HCT116 (cell line): ENCODE measurements at regions not wholly inside any gene's neighbourhood (a gene's known extent, or its start where the extent isn't known, plus 50 kb on each side); places are given as distances from the start of the nearest gene placed in this dataset.

Experiments used
- ATAC-seq: fragments of 200-7000 bp; cut with Tn5 transposase; 2 replicates; pipeline ENCODE4 v1.9.1; 2020; ENCODE audit warnings: mild to moderate bottlenecking, moderate library complexity
- BruUV-seq: library from RNA; stranded (reverse); fragments of 400-500 nt; replicated peaks from 2 replicates; lab custom pipeline; 2021; lab: Mats Ljungman, UMichigan
- CTCF ChIA-PET: fragments of 300-600 bp; sonication (Branson Sonifier 250); formaldehyde crosslinking; loops from one replicate; lab custom pipeline; 2021; ENCODE audit warnings: antibody characterized with exemption; lab: Charles Lee
- POLR2A ChIA-PET: fragments of 300-600, 350-600 bp; sonication (Branson Sonifier 250); formaldehyde crosslinking; loops from one replicate; lab custom pipeline; 2021; ENCODE audit warnings: antibody characterized with exemption; lab: Charles Lee
- RAD21 ChIA-PET, 2 experiments: fragments of 300-600 bp; sonication (Branson Sonifier 250); formaldehyde crosslinking; loops; one replicate each; lab custom pipeline; 2023; ENCODE audit warnings: low total read pairs in 2 of 2; ENCODE audit not compliant: uncharacterized antibody in 2 of 2, unreplicated experiment in 2 of 2, low non-redundant PET in 1 of 2; lab: Charles Lee
- DNase-seq: peaks from one replicate; pipeline ENCODE4 v3.0.0-alpha.2; 2010; ENCODE audit warnings: low read depth, low spot score
- H2AFZ ChIP-seq: fragments of 200-600 bp; shearing (Covaris generic), sonication (generic); 2 replicates; pipeline ENCODE4 v1.6.1; 2017; ENCODE audit warnings: low read depth, mixed run types, mixed read lengths, antibody characterized with exemption, low read length; ENCODE audit not compliant: poor library complexity, severe bottlenecking
- H3K27ac ChIP-seq: 2 replicates; pipeline ENCODE4 v1.5.1; 2012; ENCODE audit warnings: low read depth, low read length
- H3K27me3 ChIP-seq: fragments of 200-600 bp; sonication (generic); 2 replicates; pipeline ENCODE4 v1.6.1; 2016; ENCODE audit warnings: mixed run types, low read length, mixed read lengths; ENCODE audit not compliant: insufficient read depth
- H3K36me3 ChIP-seq, 2 experiments: fragments of 200-500 bp in 1 of 2; fragments of 200-600 bp in 1 of 2; sonication (Bioruptor generic) in 1 of 2; sonication (generic) in 1 of 2; 2 replicates each; pipeline versions ENCODE4 v1.5.1 to v1.6.1; 2014 to 2016; ENCODE audit warnings: low read length in 2 of 2, inconsistent platforms in 1 of 2, mixed read lengths in 1 of 2, mixed run types in 1 of 2; ENCODE audit not compliant: insufficient read depth in 2 of 2, control insufficient read depth in 1 of 2
- H3K4me1 ChIP-seq, 2 experiments: fragments of 200-600 bp in 1 of 2; sonication (generic) in 1 of 2; 2 replicates each; pipeline versions ENCODE4 v1.5.1 to v1.6.1; 2012 to 2017; ENCODE audit warnings: low read length in 2 of 2, inconsistent platforms in 1 of 2, mild to moderate bottlenecking in 1 of 2, mixed read lengths in 1 of 2, mixed run types in 1 of 2, moderate library complexity in 1 of 2; ENCODE audit not compliant: insufficient read depth in 2 of 2, control insufficient read depth in 1 of 2
- H3K4me2 ChIP-seq: fragments of 200-600 bp; sonication (generic); 2 replicates; pipeline ENCODE4 v1.6.1; 2017; ENCODE audit warnings: mixed run types, low read length, mixed read lengths
- H3K4me3 ChIP-seq, 2 experiments: fragments of 200-600 bp in 1 of 2; sonication (generic) in 1 of 2; replicated peaks in 1 of 2; 2 replicates each; pipeline ENCODE4 v1.5.1; 2011 to 2016; ENCODE audit warnings: low read length in 2 of 2, control low read depth in 1 of 2, low read depth in 1 of 2, mild to moderate bottlenecking in 1 of 2, mixed read lengths in 1 of 2, mixed run types in 1 of 2
- H3K79me2 ChIP-seq: fragments of 200-600 bp; sonication (generic); 2 replicates; pipeline ENCODE4 v1.6.1; 2017; ENCODE audit warnings: mild to moderate bottlenecking, mixed run types, low read length, moderate library complexity, mixed read lengths; ENCODE audit not compliant: insufficient read depth
- H3K9ac ChIP-seq: fragments of 200-600 bp; sonication (generic); 2 replicates; pipeline ENCODE4 v1.6.1; 2016; ENCODE audit warnings: low read length, mixed read lengths
- H3K9me2 ChIP-seq: fragments of 200-600 bp; sonication (generic), shearing (Covaris generic); 2 replicates; pipeline ENCODE4 v1.6.1; 2017; ENCODE audit warnings: mixed run types, mild to moderate bottlenecking, moderate library complexity; ENCODE audit not compliant: insufficient read depth
- H3K9me3 ChIP-seq, 2 experiments: fragments of 200-500 bp in 1 of 2; fragments of 200-600 bp in 1 of 2; sonication (Bioruptor generic) in 1 of 2; sonication (generic) in 1 of 2; 2 replicates each; pipeline ENCODE4 v1.6.1; 2014 to 2017; ENCODE audit warnings: low read length in 2 of 2, mixed read lengths in 2 of 2, inconsistent platforms in 1 of 2, low read depth in 1 of 2, mild to moderate bottlenecking in 1 of 2, mixed run types in 1 of 2, moderate library complexity in 1 of 2; ENCODE audit not compliant: control insufficient read depth in 1 of 2, insufficient read depth in 1 of 2
- H4K20me1 ChIP-seq: fragments of 200-600 bp; sonication (generic), shearing (Covaris generic); 2 replicates; pipeline ENCODE4 v1.6.1; 2017; ENCODE audit warnings: mixed run types, mild to moderate bottlenecking, moderate library complexity; ENCODE audit not compliant: insufficient read depth
- CBX3 ChIP-seq: IDR thresholded peaks from 2 replicates; pipeline ENCODE4 v1.6.1; 2012; ENCODE audit warnings: low read depth
- CEBPB ChIP-seq: IDR thresholded peaks from 2 replicates; pipeline ENCODE4 v1.6.1; 2012; ENCODE audit warnings: low read depth
- EZH2phosphoT487 ChIP-seq: fragments of 200-600 bp; IDR thresholded peaks from 2 replicates; pipeline ENCODE4 v1.6.1; 2018; ENCODE audit warnings: antibody characterized with exemption, borderline replicate concordance
- FOSL1 ChIP-seq: IDR thresholded peaks from 2 replicates; pipeline ENCODE4 v1.6.1; 2012; ENCODE audit warnings: low read depth
- JUND ChIP-seq: IDR thresholded peaks from 2 replicates; pipeline ENCODE4 v1.6.1; 2012
- POLR2A ChIP-seq: IDR thresholded peaks from 2 replicates; pipeline ENCODE4 v1.7.0; 2011; ENCODE audit warnings: borderline replicate concordance; ENCODE audit not compliant: insufficient read depth, insufficient read length; ENCODE audit errors: extremely low read depth
- POLR2AphosphoS5 ChIP-seq: IDR thresholded peaks from 2 replicates; pipeline ENCODE4 v1.6.1; 2011; ENCODE audit warnings: mild to moderate bottlenecking, low read depth, low read length, moderate library complexity
- REST ChIP-seq: IDR thresholded peaks from 2 replicates; pipeline ENCODE4 v1.6.1; 2012; ENCODE audit warnings: low read depth
- SIN3A ChIP-seq: IDR thresholded peaks from 2 replicates; pipeline ENCODE4 v1.6.1; 2012; ENCODE audit warnings: low read depth
- SP1 ChIP-seq: IDR thresholded peaks from 2 replicates; pipeline ENCODE4 v1.6.1; 2012; ENCODE audit warnings: low read depth
- SRF ChIP-seq: IDR thresholded peaks from 2 replicates; pipeline ENCODE4 v1.6.1; 2012; ENCODE audit warnings: low read depth
- ZFX ChIP-seq: fragments of 450-650 bp; IDR thresholded peaks from 2 replicates; pipeline ENCODE4 v1.6.1; 2017
- ZNF274 ChIP-seq: fragments of 200-500 bp; sonication (Bioruptor generic); IDR thresholded peaks from 2 replicates; pipeline ENCODE4 v1.6.1; 2014; ENCODE audit warnings: mild to moderate bottlenecking, low read depth, low read length, inconsistent platforms
- intact Hi-C: fragments of 100-400 bp; cut with micrococcal nuclease; formaldehyde crosslinking; loops from 2 replicates; pipeline ENCODE4 v1.10.0; 2022

GRCh38 chr2:106012001-106012590, 182.0 kb downstream of the UXS1 start:
- Histone ChIP-seq H3K27ac (no peak overlapping the region), H3K4me3 (no peak overlapping the region), H3K27me3 (no peaks in the 10 kb centered on the region), H3K4me1 (no peaks in the 10 kb centered on the region), H3K36me3 (no peaks in the 10 kb centered on the region), H2AFZ (no peak overlapping the region)
- BruUV-seq: no TSS peak
- DNase-seq: no peak
- no peak for TF ChIP-seq SRF
- no peak for TF ChIP-seq CBX3
- TF ChIP-seq JUND: no peak
- no peak for TF ChIP-seq POLR2AphosphoS5
- no peak for TF ChIP-seq FOSL1
- TF ChIP-seq POLR2A: no peak
- no peak for TF ChIP-seq REST
- no peak for TF ChIP-seq CEBPB
- no peak for TF ChIP-seq ZNF274
- TF ChIP-seq SIN3A: no peak
- TF ChIP-seq SP1: no peak
- no peak for TF ChIP-seq ZFX
- no peak for TF ChIP-seq EZH2phosphoT487
- TF ChIP-seq, all 23 proteins: peak for 0
- POLR2A ChIA-PET: no interaction called here
- ATAC-seq: no peak
- no peak overlapping the region for H3K4me2 ChIP-seq
- intact Hi-C loops: no loop called here
- CTCF ChIA-PET: no interaction called here
- no peaks in the 10 kb centered on the region for H3K79me2 ChIP-seq
- H3K9me3 ChIP-seq: no peaks in the 10 kb centered on the region
- RAD21 ChIA-PET: no interaction called here
- H3K9me2 ChIP-seq: no peaks in the 10 kb centered on the region
- no peak overlapping the region for H3K9ac ChIP-seq
- H4K20me1 ChIP-seq: no peaks in the 10 kb centered on the region
